GM13976 (cell line): ENCODE measurements at regions not wholly inside any gene's neighbourhood (a gene's known extent, or its start where the extent isn't known, plus 50 kb on each side); places are given as distances from the start of the nearest gene placed in this dataset.

Source experiments
- DNase-seq: peaks from one replicate; pipeline ENCODE4 v3.0.0; 2012; ENCODE audit warnings: low spot score
- in situ Hi-C: fragments of 300-500 bp; cut with MboI; formaldehyde crosslinking; loops from one replicate; pipeline ENCODE4 v1.12.0; 2022; ENCODE audit warnings: low sequenced_read_pairs, mixed read lengths, inconsistent platforms; ENCODE audit not compliant: unreplicated experiment
- TF ChIP-seq, protein P1 (sequence below): IDR thresholded peaks from 2 replicates; pipeline ENCODE4 v1.5.1; 2012; ENCODE audit warnings: borderline replicate concordance, mild to moderate bottlenecking; ENCODE audit not compliant: insufficient read depth; ENCODE audit errors: extremely low read depth, missing control alignments, control extremely low read depth

DNA sequence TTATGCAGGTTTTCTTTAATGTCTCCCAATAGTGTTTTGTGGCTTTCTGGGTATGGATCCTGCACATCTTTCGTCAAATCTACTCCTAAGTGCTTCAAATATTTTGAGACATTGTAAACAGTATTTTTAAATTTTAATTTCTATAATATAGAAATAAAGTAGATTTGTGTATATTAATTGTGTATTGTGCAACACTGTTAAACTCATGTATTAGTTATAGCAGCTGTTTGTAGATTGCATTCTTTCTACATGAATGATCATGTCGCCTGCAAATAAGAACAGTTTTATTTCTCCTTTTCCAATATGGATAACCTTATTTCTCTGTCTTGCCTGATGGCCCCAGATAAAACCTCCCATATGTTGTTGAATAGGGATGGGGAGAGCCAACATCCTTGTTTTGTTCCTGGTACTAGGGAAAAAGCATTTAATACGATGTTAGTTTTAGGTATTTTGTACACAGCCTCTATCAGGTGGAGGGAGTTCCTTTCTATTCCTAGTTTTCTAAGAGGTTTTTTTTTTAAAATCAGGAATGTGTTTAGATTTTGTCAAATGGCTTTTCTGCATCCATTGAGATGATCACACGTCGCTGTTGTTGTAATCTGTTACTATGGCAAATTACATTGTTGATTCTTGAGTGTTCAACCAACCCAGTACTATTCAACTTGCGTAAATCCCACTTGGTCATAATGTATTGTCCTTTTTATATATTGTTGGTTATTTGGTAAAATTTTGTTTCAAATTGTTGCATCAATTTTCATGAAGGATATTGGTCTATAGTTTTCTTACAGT is 71.1 kb upstream of the DGKG start:
- no peak for DNase-seq
- in situ Hi-C loops, result no loop called here
- TF ChIP-seq, protein P1, sequence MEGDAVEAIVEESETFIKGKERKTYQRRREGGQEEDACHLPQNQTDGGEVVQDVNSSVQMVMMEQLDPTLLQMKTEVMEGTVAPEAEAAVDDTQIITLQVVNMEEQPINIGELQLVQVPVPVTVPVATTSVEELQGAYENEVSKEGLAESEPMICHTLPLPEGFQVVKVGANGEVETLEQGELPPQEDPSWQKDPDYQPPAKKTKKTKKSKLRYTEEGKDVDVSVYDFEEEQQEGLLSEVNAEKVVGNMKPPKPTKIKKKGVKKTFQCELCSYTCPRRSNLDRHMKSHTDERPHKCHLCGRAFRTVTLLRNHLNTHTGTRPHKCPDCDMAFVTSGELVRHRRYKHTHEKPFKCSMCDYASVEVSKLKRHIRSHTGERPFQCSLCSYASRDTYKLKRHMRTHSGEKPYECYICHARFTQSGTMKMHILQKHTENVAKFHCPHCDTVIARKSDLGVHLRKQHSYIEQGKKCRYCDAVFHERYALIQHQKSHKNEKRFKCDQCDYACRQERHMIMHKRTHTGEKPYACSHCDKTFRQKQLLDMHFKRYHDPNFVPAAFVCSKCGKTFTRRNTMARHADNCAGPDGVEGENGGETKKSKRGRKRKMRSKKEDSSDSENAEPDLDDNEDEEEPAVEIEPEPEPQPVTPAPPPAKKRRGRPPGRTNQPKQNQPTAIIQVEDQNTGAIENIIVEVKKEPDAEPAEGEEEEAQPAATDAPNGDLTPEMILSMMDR, result no peak

- TF ChIP-seq, protein P1, result no peak
- DNase-seq, result no peak
- in situ Hi-C loops, result no loop called here
Observed at GRCh38 chr3:186432189-186432588, 70.2 kb upstream of the DGKG start.

DNA sequence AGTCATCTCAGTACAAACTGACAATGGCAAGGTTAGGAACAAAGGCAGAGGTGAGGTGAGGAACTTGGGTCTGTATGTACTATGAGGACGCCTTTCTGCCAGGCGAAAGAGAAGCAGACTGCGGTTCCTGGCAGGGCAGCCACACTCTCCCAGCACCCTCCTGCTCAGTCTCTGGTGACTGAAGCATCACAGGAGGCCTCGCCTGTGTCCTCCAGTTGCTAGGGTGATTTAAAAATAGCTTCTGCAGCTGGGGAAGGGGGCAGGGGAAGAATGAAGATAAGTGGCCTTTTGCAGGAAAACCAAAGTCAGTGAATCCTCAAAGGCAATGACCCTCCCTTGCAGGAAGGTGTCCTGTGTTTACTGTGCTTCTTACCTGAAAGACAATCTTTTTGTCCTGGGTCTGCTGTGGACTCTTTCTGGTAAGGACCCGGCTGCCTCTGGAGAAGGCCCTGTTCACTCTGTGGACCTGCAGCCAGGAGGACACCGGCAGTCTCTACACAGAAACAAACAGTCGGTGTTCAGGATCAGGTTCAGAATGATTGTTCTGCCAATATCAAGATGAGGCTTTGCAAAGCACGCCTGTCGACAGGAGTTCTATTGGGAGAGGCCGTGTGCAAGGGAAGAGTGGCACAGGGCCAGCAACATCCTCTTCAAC is 65.7 kb upstream of the DGKG start:
- in situ Hi-C loops, result no loop called here
- no peak for DNase-seq
- TF ChIP-seq, protein P1, result no peak

DNA sequence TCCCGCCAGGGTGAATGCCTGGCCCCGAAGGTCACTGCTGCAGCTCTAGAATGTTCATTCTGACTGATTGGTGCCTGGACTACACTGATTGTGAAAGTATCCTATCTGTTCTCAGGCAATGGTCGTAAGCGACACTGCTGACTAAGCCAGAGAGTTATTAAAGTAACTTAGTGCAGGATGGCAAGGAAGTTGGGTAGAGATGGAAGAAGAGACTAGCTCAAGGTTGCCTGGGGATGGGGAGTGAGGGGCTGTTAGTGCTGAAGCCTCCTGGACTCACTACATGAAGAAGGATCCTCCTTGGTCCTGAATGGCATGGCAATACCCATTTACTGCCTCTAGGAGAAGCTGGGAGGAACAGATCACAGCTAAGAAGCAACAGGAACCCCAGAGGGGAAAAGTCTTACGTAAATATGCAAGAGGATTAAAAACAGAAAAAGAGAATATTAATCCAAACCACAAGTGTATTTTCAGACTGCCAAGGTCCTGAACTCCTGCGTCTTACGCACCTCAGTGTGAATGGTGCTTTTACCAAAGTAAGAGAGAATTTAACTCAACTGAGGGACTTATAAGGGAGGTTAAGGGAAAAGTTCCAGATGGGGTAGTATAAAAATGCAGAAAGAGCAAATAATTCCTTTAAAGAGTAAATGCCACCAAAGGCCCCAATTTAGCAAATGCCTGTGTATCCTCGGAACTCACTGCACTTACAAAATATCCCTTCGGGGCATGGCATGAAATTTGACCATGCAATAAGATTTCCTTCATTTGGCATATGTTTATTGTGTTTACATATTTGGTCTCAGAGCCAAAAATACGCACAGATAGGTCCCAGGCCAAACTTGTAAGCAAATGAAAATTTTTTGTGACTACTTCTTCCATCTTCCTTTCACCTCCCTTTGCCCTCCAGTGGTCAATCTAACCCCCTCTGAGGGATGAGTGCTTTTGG is 64.0 kb upstream of the DGKG start:
- DNase-seq, result no peak
- in situ Hi-C loops, result no loop called here
- TF ChIP-seq, protein P1, result no peak

DNA sequence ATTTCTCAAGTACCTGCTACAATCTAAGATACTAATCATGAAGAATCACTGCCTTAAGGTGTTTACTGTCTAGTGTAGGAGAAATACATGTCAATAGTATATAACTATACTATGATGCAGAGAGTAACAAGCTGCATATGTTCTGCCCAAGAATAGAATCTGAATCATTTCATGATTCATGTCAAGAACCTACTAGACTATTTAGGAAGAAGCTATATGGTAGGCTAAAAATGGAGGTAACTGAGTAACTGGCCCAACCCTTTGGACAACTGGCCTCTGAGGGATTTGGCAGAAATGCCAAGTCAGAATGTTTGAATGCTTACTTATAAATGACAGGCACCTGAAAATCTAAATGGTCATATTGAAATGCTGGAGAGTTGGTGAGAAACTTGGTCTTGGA is 59.9 kb upstream of the DGKG start:
- TF ChIP-seq, protein P1, result no peak
- in situ Hi-C loops, result no loop called here
- DNase-seq, result no peak

DNA sequence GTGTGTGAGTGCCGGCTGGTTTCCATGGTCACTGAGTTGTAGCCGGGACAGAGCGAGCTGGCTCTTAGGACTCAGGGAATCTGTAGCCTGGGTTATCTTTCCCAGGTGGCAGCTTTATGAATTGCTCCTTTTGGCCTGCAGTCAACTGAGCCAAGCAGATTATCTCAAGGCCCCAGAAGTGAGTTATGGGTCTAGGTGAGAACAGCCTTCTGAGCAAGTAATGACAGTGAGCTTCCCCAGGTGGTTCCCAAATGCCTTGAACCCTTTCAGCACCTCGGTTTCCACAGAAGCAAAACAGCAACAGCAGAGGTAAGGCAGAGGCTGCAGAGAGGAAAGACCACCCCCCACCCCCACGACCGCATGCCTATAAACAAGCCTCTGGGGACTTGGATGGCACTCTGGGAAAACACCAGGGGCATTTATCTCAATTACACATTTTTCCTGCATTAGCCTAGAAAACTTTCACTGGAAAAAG is 56.7 kb upstream of the DGKG start:
- in situ Hi-C loops, result no loop called here
- TF ChIP-seq, protein P1, result no peak
- no peak for DNase-seq
